ENCODE measurements at regions not wholly inside any gene's neighbourhood (a gene's known extent, or its start where the extent isn't known, plus 50 kb on each side); places are given as distances from the start of the nearest gene placed in this dataset.

DNA sequence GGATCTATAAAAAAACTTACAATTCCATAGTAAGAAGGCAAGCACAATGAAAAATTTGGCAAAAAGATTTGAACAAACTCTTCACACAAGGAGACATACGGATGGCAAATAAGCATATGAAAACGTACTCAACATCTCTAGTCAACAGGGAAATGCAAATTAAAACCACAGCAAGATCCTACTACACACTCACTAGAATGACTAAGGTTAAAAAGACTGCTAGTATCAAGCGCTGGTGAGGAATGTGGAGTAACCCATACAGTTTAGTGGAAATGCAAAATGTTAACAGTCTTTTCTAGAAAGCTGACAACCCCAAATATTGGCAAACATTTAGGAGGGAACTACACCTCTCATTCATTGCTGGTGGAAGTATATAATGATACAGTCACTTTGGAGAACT lies 175.9 kb upstream of the SGK1 start:
- TF ChIP-seq, protein P1, sequence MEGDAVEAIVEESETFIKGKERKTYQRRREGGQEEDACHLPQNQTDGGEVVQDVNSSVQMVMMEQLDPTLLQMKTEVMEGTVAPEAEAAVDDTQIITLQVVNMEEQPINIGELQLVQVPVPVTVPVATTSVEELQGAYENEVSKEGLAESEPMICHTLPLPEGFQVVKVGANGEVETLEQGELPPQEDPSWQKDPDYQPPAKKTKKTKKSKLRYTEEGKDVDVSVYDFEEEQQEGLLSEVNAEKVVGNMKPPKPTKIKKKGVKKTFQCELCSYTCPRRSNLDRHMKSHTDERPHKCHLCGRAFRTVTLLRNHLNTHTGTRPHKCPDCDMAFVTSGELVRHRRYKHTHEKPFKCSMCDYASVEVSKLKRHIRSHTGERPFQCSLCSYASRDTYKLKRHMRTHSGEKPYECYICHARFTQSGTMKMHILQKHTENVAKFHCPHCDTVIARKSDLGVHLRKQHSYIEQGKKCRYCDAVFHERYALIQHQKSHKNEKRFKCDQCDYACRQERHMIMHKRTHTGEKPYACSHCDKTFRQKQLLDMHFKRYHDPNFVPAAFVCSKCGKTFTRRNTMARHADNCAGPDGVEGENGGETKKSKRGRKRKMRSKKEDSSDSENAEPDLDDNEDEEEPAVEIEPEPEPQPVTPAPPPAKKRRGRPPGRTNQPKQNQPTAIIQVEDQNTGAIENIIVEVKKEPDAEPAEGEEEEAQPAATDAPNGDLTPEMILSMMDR (IDR thresholded peaks at IDR 0.05) = no peak
- no peak for TF ChIP-seq POLR2AphosphoS5 (IDR thresholded peaks at IDR 0.05)
